IPS DF 4.7 (cell line): ENCODE measurements at regions not wholly inside any gene's neighbourhood (a gene's known extent, or its start where the extent isn't known, plus 50 kb on each side); places are given as distances from the start of the nearest gene placed in this dataset.
"Not testable (repeated sequence)": the region's sequence is repeated elsewhere in the genome, so short reads cannot be mapped to it uniquely, and the experiment has no call there.

Source experiments
- DNase-seq: peaks from one replicate; pipeline ENCODE4 v3.0.0-alpha.2; 2013; ENCODE audit warnings: low spot score; ENCODE audit errors: extremely low read depth

- DNase-seq, result no peak
Observed at GRCh38 chr9:102740578-102740977, 254.6 kb upstream of the CYLC2 start.

GRCh38 chr9:102728946-102729345, 266.2 kb upstream of the CYLC2 start:
- no peak for DNase-seq

- no peak for DNase-seq
Observed at GRCh38 chr9:102714184-102714583, 280.9 kb upstream of the CYLC2 start.

GRCh38 chr9:102712910-102713309, 282.2 kb upstream of the CYLC2 start:
- not testable (repeated sequence) for DNase-seq

- no peak for DNase-seq
Observed at GRCh38 chr9:102700936-102701335, 294.2 kb upstream of the CYLC2 start.

GRCh38 chr9:102669220-102669619, 325.9 kb upstream of the CYLC2 start:
- DNase-seq, result no peak

GRCh38 chr9:102652471-102652870, 342.7 kb upstream of the CYLC2 start:
- no peak for DNase-seq

GRCh38 chr9:102650896-102651295, 344.2 kb upstream of the CYLC2 start:
- DNase-seq, result no peak

GRCh38 chr9:102642651-102643050, 352.5 kb upstream of the CYLC2 start:
- DNase-seq, result no peak

- DNase-seq, result no peak
Observed at GRCh38 chr9:102631559-102631958, 363.6 kb upstream of the CYLC2 start.

- DNase-seq, result no peak
Observed at GRCh38 chr9:102609461-102609860, 385.7 kb upstream of the CYLC2 start.

- not testable (repeated sequence) for DNase-seq
Observed at GRCh38 chr9:102603198-102604195, 391.6 kb upstream of the CYLC2 start.

- no peak for DNase-seq
Observed at GRCh38 chr9:102594241-102594640, 400.9 kb upstream of the CYLC2 start.

GRCh38 chr9:102587281-102587680, 407.9 kb upstream of the CYLC2 start:
- DNase-seq, result no peak

- DNase-seq, result no peak
Observed at GRCh38 chr9:102569436-102569835, 425.7 kb upstream of the CYLC2 start.

GRCh38 chr9:102551346-102551745, 443.8 kb upstream of the CYLC2 start:
- no peak for DNase-seq

GRCh38 chr9:102550886-102551285, 444.2 kb upstream of the CYLC2 start:
- no peak for DNase-seq

GRCh38 chr9:102550266-102550665, 444.9 kb upstream of the CYLC2 start:
- DNase-seq, result no peak

GRCh38 chr9:102534031-102534430, 461.1 kb upstream of the CYLC2 start:
- DNase-seq, result no peak

GRCh38 chr9:102521097-102521755, 473.9 kb upstream of the CYLC2 start:
- DNase-seq, result no peak

- DNase-seq, result no peak
Observed at GRCh38 chr9:102519423-102519822, 475.7 kb upstream of the CYLC2 start.

- DNase-seq, result no peak
Observed at GRCh38 chr9:102518324-102518723, 476.8 kb upstream of the CYLC2 start.

- no peak for DNase-seq
Observed at GRCh38 chr9:102514541-102514940, 480.6 kb upstream of the CYLC2 start.
